ENCODE measurements at regions not wholly inside any gene's neighbourhood (a gene's known extent, or its start where the extent isn't known, plus 50 kb on each side); places are given as distances from the start of the nearest gene placed in this dataset.

GRCh38 chr7:128191136-128191844 is 49.8 kb upstream of the LEP start:
- Histone ChIP-seq H3K9ac (ENCODE audit: low read length) (no peak overlapping the region), H3K4me3 (ENCODE audit: low read depth, low read length, poor library complexity, severe bottlenecking) (no peak overlapping the region), H3K79me2 (ENCODE audit: insufficient read depth, low read length) (no peaks in the 10 kb centered on the region), H3K9me3 (ENCODE audit: low read length) (peaks cover 21% of the 10 kb centered on the region), H3K27ac (ENCODE audit: low read depth, low read length, poor library complexity, severe bottlenecking) (no peak overlapping the region), H4K20me1 (ENCODE audit: insufficient read depth, low read length) (no peaks in the 10 kb centered on the region), H3K27me3 (ENCODE audit: insufficient read depth, low read length) (peaks cover 24% of the 10 kb centered on the region; the same call in 1 of the 2 replicates), H3K36me3 (ENCODE audit: insufficient read depth, low read length) (peaks cover 6% of the 10 kb centered on the region; the same call in 1 of the 2 replicates), H3K9me2 (ENCODE audit: low read depth, low read length) (no peaks in the 10 kb centered on the region), H3K4me1 (ENCODE audit: insufficient read depth, low read length, severe bottlenecking) (no peaks in the 10 kb centered on the region), H3K4me2 (ENCODE audit: low read length) (no peak overlapping the region), H2AFZ (ENCODE audit: low read length) (no peak overlapping the region), H3F3A (ENCODE audit: insufficient read depth, low read length) (no peaks in the 10 kb centered on the region)
- TF ChIP-seq CTCF (IDR thresholded peaks at IDR 0.05; ENCODE audit: low read length), result no peak
- no peak for TF ChIP-seq EZH2 (IDR thresholded peaks at IDR 0.05; ENCODE audit: borderline replicate concordance, low read length)

Measured in OCI-LY1 (cell line).